ENCODE measurements at regions not wholly inside any gene's neighbourhood (a gene's known extent, or its start where the extent isn't known, plus 50 kb on each side); places are given as distances from the start of the nearest gene placed in this dataset.

- Histone ChIP-seq H3K4me1 (ENCODE audit: control insufficient read depth in 2 of 2, insufficient read depth in 2 of 2, low read length in 2 of 2) (no peaks in the 10 kb centered on the region), H3K4me3 (ENCODE audit: control extremely low read depth in 1 of 5, extremely low read depth in 1 of 5, insufficient read depth in 1 of 5, low read depth in 2 of 5, low read length in 4 of 5) (no peak overlapping the region), H3K4me2 (replicated peaks; ENCODE audit: low read depth, low read length, poor library complexity, severe bottlenecking) (no peak overlapping the region), H3K9ac (ENCODE audit: low read length) (no peak overlapping the region), H4K20me1 (ENCODE audit: control insufficient read depth, insufficient read depth, low read length, poor library complexity, severe bottlenecking) (no peaks in the 10 kb centered on the region), H3K27me3 (replicated peaks in 1 of 4; ENCODE audit: control extremely low read depth in 1 of 4, control insufficient read depth in 3 of 4, insufficient read depth in 4 of 4, low read length in 3 of 4) (no peaks in the 10 kb centered on the region), H3K79me2 (ENCODE audit: control insufficient read depth, insufficient read depth, low read length) (no peaks in the 10 kb centered on the region), H3K27ac (ENCODE audit: low read length in 2 of 2) (no peak overlapping the region), H3K9me3 (ENCODE audit: control extremely low read depth in 1 of 3, control insufficient read depth in 2 of 3, insufficient read depth in 1 of 3, low read length in 2 of 3) (peaks cover 0 to 3% (median 0%) of the 10 kb centered on the region in 3 donors), H3K36me3 (replicated peaks in 1 of 2; ENCODE audit: control extremely low read depth in 1 of 2, control insufficient read depth in 1 of 2, extremely low read depth in 1 of 2, insufficient read depth in 2 of 2, low read length in 1 of 2) (no peaks in the 10 kb centered on the region), H2AFZ (ENCODE audit: insufficient read depth, low read depth, low read length, poor library complexity, severe bottlenecking) (no peak overlapping the region)
- TF ChIP-seq CTCF (IDR thresholded peaks at IDR 0.05) (no peak), EZH2 (IDR thresholded peaks at IDR 0.05; ENCODE audit: borderline replicate concordance, insufficient read depth, low read depth, low read length, poor library complexity, severe bottlenecking) (no peak)
- ChIA-PET POLR2A (no interaction called here), CTCF (interaction anchor here (1.2 kb wide), 1 partner anchor 104 kb away, joined by 3 read pairs; no protein-coding TSS in a partner anchor)
- H3K4me3 Mint-ChIP-seq: no peak overlapping the region
- peak overlapping the region; percentile 26 for H3K27ac Mint-ChIP-seq
- no peaks in the 10 kb centered on the region for H3K9me3 Mint-ChIP-seq (ENCODE audit: insufficient read depth)
- H3K4me1 Mint-ChIP-seq: no peaks in the 10 kb centered on the region
- 100% methylated on average over 2 of the region's 14 CpGs for WGBS (ENCODE audit: insufficient coverage)
- ATAC-seq (ENCODE audit: low read depth) (no peak), DNase-seq (no peak)
- intact Hi-C loops (cut with micrococcal nuclease): no loop called here
- peaks cover 4% of the 10 kb centered on the region for H3K27me3 Mint-ChIP-seq
Measured at GRCh38 chr18:3350021-3350420, 88.1 kb downstream of the MYL12B start.

DNA sequence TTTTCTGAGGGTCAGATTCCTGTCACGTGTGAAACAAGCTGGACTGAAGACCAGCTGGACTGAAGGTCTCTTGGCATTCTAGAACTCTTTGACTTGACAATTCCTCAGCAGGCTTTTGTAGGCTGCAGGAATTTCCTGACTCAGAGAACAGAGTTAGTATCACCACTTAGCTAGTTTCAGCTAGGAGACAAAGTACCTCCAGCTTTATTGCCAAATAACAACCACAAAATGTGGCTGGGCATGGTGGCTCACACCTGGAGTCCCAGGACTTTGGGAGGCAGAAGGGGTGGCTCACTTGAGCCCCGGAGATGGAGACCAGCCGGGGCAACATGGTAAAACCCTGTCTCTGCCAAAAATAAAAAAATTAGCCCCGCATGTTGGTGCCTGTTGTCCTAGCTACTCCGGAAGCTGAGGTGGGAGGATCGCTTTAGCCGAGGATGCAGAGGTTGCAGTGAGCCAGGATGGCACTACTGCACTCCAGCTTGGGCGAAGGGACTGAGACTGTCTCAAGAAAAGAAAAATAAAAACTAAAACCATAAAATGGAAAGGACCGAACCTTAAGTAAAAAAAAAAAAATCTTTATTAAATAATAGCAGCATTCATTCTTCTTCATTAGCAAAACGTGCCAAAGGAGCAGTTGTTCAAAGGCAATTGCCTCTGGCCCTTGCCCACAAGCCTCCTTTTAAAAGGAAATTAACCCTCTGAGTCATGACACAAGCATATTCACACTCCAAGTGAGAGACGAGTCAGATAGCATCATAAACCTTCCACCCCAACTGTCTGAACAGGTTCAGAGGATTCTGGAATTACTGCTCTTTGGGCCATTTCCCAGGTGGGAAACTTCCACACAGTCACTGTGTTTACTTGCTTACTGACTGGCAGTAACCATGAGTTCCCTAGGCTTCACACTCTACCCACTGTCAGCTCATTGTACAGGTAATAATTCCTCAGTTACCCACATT, 88.9 kb downstream of the MYL12B start:
- H3K4me2 ChIP-seq (replicated peaks; ENCODE audit: low read depth, low read length, poor library complexity, severe bottlenecking): no peak overlapping the region
- Mint-ChIP-seq H3K4me1 (no peaks in the 10 kb centered on the region), H3K27me3 (peaks cover 4% of the 10 kb centered on the region), H3K4me3 (no peak overlapping the region), H3K9me3 (ENCODE audit: insufficient read depth) (no peaks in the 10 kb centered on the region), H3K27ac (no peak overlapping the region)
- no peaks in the 10 kb centered on the region for H3K36me3 ChIP-seq (replicated peaks in 1 of 2; ENCODE audit: control extremely low read depth in 1 of 2, control insufficient read depth in 1 of 2, extremely low read depth in 1 of 2, insufficient read depth in 2 of 2, low read length in 1 of 2)
- H2AFZ ChIP-seq (ENCODE audit: insufficient read depth, low read depth, low read length, poor library complexity, severe bottlenecking): no peak overlapping the region
- H3K9ac ChIP-seq (ENCODE audit: low read length): no peak overlapping the region
- intact Hi-C loops (cut with micrococcal nuclease): no loop called here
- CTCF ChIA-PET: interaction anchor here (0.6 to 1.2 kb wide), 2 partner anchors 103 to 245 kb away, joined by 3 to 4 read pairs; no protein-coding TSS in a partner anchor
- H3K4me3 ChIP-seq (ENCODE audit: control extremely low read depth in 1 of 5, extremely low read depth in 1 of 5, insufficient read depth in 1 of 5, low read depth in 2 of 5, low read length in 4 of 5): no peak overlapping the region
- H3K9me3 ChIP-seq (ENCODE audit: control extremely low read depth in 1 of 3, control insufficient read depth in 2 of 3, insufficient read depth in 1 of 3, low read length in 2 of 3): peaks cover 0 to 3% (median 0%) of the 10 kb centered on the region in 3 donors
- DNase-seq (no peak), ATAC-seq (ENCODE audit: low read depth) (no peak)
- no peaks in the 10 kb centered on the region for H4K20me1 ChIP-seq (ENCODE audit: control insufficient read depth, insufficient read depth, low read length, poor library complexity, severe bottlenecking)
- no peak overlapping the region for H3K27ac ChIP-seq (ENCODE audit: low read length in 2 of 2)
- H3K27me3 ChIP-seq (replicated peaks in 1 of 4; ENCODE audit: control extremely low read depth in 1 of 4, control insufficient read depth in 3 of 4, insufficient read depth in 4 of 4, low read length in 3 of 4): no peaks in the 10 kb centered on the region
- H3K79me2 ChIP-seq (ENCODE audit: control insufficient read depth, insufficient read depth, low read length): no peaks in the 10 kb centered on the region
- TF ChIP-seq CTCF (IDR thresholded peaks at IDR 0.05): no peak
- no peak for TF ChIP-seq EZH2 (IDR thresholded peaks at IDR 0.05; ENCODE audit: borderline replicate concordance, insufficient read depth, low read depth, low read length, poor library complexity, severe bottlenecking)
- 82% methylated on average over 8 of the region's 11 CpGs for whole genome bisulfite sequencing (ENCODE audit: insufficient coverage)
- POLR2A ChIA-PET: no interaction called here
- H3K4me1 ChIP-seq (ENCODE audit: control insufficient read depth in 2 of 2, insufficient read depth in 2 of 2, low read length in 2 of 2): no peaks in the 10 kb centered on the region

Data from B cell (primary cell).